Panc1 (cell line): ENCODE measurements at regions not wholly inside any gene's neighbourhood (a gene's known extent, or its start where the extent isn't known, plus 50 kb on each side); places are given as distances from the start of the nearest gene placed in this dataset.

Experiments used
- ATAC-seq: fragments of 200-7000 bp; cut with Tn5 transposase; 2 replicates; pipeline ENCODE4 v1.9.1; 2020; ENCODE audit warnings: mild to moderate bottlenecking, moderate library complexity
- BruUV-seq: library from RNA; stranded (reverse); fragments of 400-500 nt; replicated peaks from 2 replicates; lab custom pipeline; 2021; lab: Mats Ljungman, UMichigan
- CTCF ChIA-PET: fragments of 300-600 bp; sonication (Branson Sonifier 250); formaldehyde crosslinking; loops from one replicate; lab custom pipeline; 2022; ENCODE audit warnings: antibody characterized with exemption; lab: Charles Lee
- POLR2A ChIA-PET: fragments of 300-600 bp; sonication (Branson Sonifier 250); formaldehyde crosslinking; loops from one replicate; lab custom pipeline; 2022; ENCODE audit warnings: antibody characterized with exemption; lab: Charles Lee
- DNase-seq: peaks from one replicate; pipeline ENCODE4 v3.0.0-alpha.2; 2010; ENCODE audit warnings: low read depth, low spot score
- H3K27ac ChIP-seq: 2 replicates; pipeline ENCODE4 v1.5.1; 2011; ENCODE audit warnings: mild to moderate bottlenecking, low read length, inconsistent platforms
- H3K27me3 ChIP-seq: fragments of 200-500 bp; sonication (Bioruptor generic); 2 replicates; pipeline ENCODE4 v1.6.0; 2014; ENCODE audit warnings: low read length, inconsistent platforms; ENCODE audit not compliant: control insufficient read depth, insufficient read depth
- H3K36me3 ChIP-seq: fragments of 200-500 bp; sonication (Bioruptor generic); 2 replicates; pipeline ENCODE4 v1.5.1; 2014; ENCODE audit warnings: inconsistent platforms, mild to moderate bottlenecking, low read length, moderate library complexity; ENCODE audit not compliant: control insufficient read depth, insufficient read depth
- H3K4me1 ChIP-seq: 2 replicates; pipeline ENCODE4 v1.5.1; 2011; ENCODE audit warnings: inconsistent platforms, mild to moderate bottlenecking, low read length, moderate library complexity; ENCODE audit not compliant: control insufficient read depth, insufficient read depth
- H3K4me3 ChIP-seq, 2 experiments: 2 replicates each; pipeline ENCODE4 v1.5.1; 2011 to 2012; ENCODE audit warnings: low read depth in 2 of 2, low read length in 2 of 2, mild to moderate bottlenecking in 2 of 2, inconsistent platforms in 1 of 2, moderate library complexity in 1 of 2
- H3K9me3 ChIP-seq: fragments of 200-500 bp; sonication (Bioruptor generic); 2 replicates; pipeline ENCODE4 v1.5.1; 2014; ENCODE audit warnings: low read depth, mild to moderate bottlenecking, inconsistent platforms, low read length, moderate library complexity; ENCODE audit not compliant: control insufficient read depth, insufficient read depth
- POLR2AphosphoS5 ChIP-seq: IDR thresholded peaks from 2 replicates; pipeline ENCODE4 v1.6.1; 2012; ENCODE audit warnings: mild to moderate bottlenecking, low read depth, low read length, moderate library complexity
- REST ChIP-seq, 2 experiments: IDR thresholded peaks; 2 replicates each; pipeline ENCODE4 v1.6.1; 2011 to 2012; ENCODE audit warnings: low read depth in 2 of 2, control low read depth in 1 of 2, low read length in 1 of 2, mild to moderate bottlenecking in 1 of 2, moderate library complexity in 1 of 2; ENCODE audit not compliant: insufficient read depth in 1 of 2
- SIN3A ChIP-seq: IDR thresholded peaks from 2 replicates; pipeline ENCODE4 v1.6.1; 2012; ENCODE audit warnings: low read depth, mild to moderate bottlenecking, low read length, moderate library complexity, borderline replicate concordance; ENCODE audit not compliant: insufficient read depth
- TCF7L2 ChIP-seq: IDR thresholded peaks from 2 replicates; pipeline ENCODE4 v1.6.1; 2011; ENCODE audit warnings: mild to moderate bottlenecking, low read depth, low read length, inconsistent platforms
- in situ Hi-C: cut with HindIII; loops from 2 replicates; pipeline ENCODE4 v1.10.0; 2016; ENCODE audit warnings: low sequenced_read_pairs, low pct_unique_long_range_greater_than_20kb
- intact Hi-C: fragments of 100-400 bp; cut with micrococcal nuclease; formaldehyde crosslinking; loops from one replicate; pipeline ENCODE4 v1.10.0; 2022; ENCODE audit not compliant: unreplicated experiment
- TF ChIP-seq, protein P1 (sequence below): fragments of 450-650 bp; IDR thresholded peaks from 2 replicates; pipeline ENCODE4 v1.5.1; 2017; ENCODE audit warnings: mild to moderate bottlenecking

- DNase-seq: peak; percentile 10
- no peaks in the 10 kb centered on the region for H3K9me3 ChIP-seq
- ChIA-PET CTCF (no interaction called here), POLR2A (no interaction called here)
- TF ChIP-seq REST (IDR thresholded peaks at IDR 0.05; ENCODE audit: insufficient read depth in 1 of 2, low read depth in 2 of 2, low read length in 1 of 2): no peak
- TF ChIP-seq, protein P1, sequence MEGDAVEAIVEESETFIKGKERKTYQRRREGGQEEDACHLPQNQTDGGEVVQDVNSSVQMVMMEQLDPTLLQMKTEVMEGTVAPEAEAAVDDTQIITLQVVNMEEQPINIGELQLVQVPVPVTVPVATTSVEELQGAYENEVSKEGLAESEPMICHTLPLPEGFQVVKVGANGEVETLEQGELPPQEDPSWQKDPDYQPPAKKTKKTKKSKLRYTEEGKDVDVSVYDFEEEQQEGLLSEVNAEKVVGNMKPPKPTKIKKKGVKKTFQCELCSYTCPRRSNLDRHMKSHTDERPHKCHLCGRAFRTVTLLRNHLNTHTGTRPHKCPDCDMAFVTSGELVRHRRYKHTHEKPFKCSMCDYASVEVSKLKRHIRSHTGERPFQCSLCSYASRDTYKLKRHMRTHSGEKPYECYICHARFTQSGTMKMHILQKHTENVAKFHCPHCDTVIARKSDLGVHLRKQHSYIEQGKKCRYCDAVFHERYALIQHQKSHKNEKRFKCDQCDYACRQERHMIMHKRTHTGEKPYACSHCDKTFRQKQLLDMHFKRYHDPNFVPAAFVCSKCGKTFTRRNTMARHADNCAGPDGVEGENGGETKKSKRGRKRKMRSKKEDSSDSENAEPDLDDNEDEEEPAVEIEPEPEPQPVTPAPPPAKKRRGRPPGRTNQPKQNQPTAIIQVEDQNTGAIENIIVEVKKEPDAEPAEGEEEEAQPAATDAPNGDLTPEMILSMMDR: peak; percentile 48; the same call in 1 of the 2 replicates
- H3K36me3 ChIP-seq: no peaks in the 10 kb centered on the region
- no TSS peak for BruUV-seq
- H3K27ac ChIP-seq: no peak overlapping the region
- H3K27me3 ChIP-seq: no peaks in the 10 kb centered on the region
- no peak overlapping the region for H3K4me3 ChIP-seq
- intact Hi-C loops (no loop called here), in situ Hi-C loops (no loop called here)
- no peaks in the 10 kb centered on the region for H3K4me1 ChIP-seq
- ATAC-seq: no peak
Observed at GRCh38 chr5:167049043-167049663, 1242.3 kb upstream of the WWC1 start.

DNA sequence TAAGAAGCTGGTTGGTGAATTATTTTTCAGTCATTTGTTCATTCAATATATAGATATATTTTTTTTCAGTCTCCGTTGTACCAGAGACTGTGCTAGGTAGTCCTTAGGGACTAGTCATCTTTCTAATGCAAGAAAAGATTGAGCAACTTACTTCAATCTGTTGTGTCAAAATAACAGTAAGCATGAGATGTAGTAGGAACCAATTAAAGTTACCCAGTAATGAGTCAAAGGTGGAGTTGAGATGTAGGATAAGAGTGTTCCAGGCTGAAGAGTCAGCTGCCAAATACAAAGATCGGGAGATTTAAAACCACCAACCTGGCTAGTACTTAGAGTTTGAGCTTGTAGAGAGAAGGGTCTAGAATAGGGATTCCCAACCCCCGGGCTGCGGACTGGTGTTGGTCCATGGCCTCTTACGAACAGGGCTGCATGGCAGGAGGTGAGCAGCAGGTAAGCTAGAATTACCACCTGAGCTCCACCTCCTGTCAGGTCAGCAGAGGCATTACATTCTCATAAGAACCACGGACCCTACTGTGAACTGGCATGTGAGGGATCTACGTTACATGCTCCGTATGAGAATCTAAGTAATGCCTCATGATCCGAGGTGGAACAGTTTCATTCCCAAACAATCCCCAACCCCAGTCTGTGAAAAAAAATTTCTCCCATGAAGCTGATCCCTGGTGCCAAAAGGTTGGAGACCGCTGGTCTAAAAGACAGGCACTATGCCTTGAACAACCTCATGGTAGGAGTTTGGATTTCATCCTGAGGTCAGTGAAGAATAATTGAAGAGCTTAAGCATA lies 1241.5 kb upstream of the WWC1 start:
- Histone ChIP-seq H3K9me3 (no peaks in the 10 kb centered on the region), H3K36me3 (no peaks in the 10 kb centered on the region), H3K27ac (no peak overlapping the region), H3K27me3 (no peaks in the 10 kb centered on the region), H3K4me3 (no peak overlapping the region), H3K4me1 (no peaks in the 10 kb centered on the region)
- in situ Hi-C loops (no loop called here), intact Hi-C loops (no loop called here)
- no peak for TF ChIP-seq SIN3A
- no peak for TF ChIP-seq REST (IDR thresholded peaks at IDR 0.05; ENCODE audit: insufficient read depth in 1 of 2, low read depth in 2 of 2, low read length in 1 of 2)
- no peak for TF ChIP-seq TCF7L2
- no peak for TF ChIP-seq POLR2AphosphoS5
- TF ChIP-seq, protein P1: no peak
- ChIA-PET POLR2A (no interaction called here), CTCF (no interaction called here)
- no TSS peak for BruUV-seq
- no peak for DNase-seq
- ATAC-seq: no peak
